HG03520 (cell line): ENCODE measurements at regions not wholly inside any gene's neighbourhood (a gene's known extent, or its start where the extent isn't known, plus 50 kb on each side); places are given as distances from the start of the nearest gene placed in this dataset.
"Not testable (repeated sequence)": the region's sequence is repeated elsewhere in the genome, so short reads cannot be mapped to it uniquely, and the experiment has no call there.

Experiments used
- ATAC-seq: cut with Tn5 transposase; IDR thresholded peaks from one replicate; pipeline ENCODE4 v1.9.1; 2021; ENCODE audit warnings: mild to moderate bottlenecking, moderate library complexity; ENCODE audit not compliant: unreplicated experiment

DNA sequence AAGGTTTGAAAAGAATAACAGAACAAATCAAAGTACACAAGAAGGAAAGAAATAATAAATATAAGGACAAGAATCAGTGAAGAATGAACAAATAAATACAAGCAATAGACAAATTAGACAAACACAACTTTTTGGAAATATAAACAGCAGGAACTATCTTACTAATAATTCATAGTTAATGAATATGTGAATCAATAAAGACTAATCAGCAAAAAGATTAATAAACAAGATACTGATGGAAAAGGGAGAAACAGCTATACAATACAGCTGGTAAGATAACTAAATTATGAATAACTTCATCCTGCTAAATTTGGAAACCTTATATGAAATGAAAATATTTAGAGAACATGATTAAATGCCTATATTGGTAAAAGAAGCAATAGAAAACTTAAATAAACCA, 193.6 kb upstream of the SPRED2 start:
- ATAC-seq = no peak

DNA sequence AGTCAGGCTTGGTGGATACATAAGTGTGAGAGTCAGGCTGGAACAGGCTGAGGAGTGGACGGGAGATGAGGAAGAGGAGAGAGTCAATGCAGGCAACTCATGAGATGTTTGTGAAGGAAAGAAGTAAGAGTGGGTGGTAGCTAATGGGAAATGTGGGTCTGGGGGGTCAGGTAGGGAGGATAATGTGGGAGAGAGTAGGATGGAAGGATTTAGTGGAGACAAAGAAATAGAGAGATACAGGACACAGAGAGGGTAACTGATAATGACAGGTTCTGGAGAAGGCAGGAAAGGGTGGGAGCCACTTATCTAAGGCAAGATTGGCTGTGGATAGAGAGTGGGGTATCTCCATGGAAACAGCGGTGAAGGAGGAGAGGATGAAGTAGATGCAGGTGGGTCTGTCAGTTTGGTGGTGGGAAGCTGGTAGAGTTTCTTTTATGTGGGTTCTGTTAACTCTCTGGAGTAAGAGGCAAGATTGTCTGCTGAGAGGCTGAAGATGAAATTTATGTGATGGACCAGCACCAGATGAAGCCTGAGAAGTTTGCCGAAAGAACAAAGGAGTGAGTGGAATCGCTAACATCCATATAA, 190.6 kb upstream of the SPRED2 start:
- no peak for ATAC-seq

DNA sequence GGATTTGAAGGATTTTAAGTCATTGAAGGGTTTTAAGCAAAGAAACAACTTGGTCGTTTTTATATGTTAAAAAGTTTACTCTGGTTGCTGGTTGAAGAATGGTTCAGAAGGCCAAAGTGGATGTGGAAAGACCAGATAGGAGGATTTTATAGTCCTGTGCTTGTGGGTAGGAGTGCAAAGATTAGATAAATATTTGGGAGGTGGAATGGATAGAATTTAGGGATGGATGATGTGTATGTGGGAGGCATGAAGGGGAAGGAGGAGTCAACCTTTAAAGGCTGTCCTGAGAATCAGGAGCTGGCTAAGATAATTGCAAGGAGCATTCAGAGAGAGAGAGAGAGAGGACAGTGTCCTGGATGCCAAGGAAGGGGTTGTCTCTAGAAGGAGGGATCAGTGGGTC, 190.1 kb upstream of the SPRED2 start:
- no peak for ATAC-seq

DNA sequence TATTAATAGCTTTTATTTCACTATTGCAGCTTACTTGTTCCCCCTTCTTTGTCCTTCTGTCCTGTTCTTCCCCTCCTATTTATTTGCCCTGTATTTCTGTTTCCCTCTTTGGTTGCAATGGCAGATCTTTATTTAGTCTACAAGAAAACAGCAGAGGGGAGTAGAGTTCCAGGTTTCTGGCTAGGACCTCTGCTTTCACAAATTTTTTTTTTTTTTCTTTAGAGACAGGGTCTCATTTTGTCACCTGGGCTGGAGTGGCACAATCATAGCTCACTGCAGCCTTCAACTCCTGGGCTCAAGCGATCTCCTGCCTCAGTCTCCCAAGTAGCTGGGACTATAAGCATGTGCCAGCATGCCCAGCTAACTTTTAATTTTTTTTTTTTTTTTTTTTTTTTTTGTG, 188.1 kb upstream of the SPRED2 start:
- ATAC-seq = no peak

DNA sequence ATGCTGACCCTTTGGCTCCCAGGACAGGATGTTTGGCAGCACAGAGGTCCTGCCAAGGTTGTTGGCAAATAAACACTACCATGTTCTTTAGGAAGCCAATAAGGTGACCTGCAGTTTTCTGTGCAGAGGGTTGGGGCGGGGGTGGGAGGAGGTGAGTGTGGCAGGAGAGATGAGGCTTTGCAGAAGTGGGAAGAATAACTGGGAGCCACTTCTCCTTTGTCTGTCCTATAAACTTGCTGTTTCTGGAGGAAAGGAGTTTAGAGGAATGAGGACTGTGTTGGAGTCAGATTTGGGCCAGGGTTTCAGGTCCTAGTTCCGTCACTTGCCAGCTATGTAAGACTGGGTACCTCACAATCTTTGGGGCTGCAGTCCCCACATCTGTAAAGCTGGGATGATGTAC, 187.6 kb upstream of the SPRED2 start:
- no peak for ATAC-seq

DNA sequence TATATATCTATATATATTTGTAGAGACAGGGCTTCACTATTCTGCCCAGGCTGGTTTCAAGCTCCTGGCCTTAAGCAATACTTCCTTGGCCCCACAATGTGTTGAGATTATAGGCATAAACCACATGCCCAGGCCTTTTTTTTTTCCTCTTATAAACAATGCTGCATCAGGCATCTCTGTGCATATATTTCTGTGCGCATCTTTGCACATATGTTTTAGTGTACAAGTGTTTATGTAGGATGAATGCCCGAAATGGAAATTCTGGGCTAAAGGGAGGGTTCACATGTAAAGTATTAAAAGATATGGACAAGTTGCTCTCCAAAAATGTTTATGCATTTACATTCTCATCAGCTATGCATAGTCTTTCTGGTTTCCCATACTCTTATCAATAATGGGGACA, 183.2 kb upstream of the SPRED2 start:
- no peak for ATAC-seq

DNA sequence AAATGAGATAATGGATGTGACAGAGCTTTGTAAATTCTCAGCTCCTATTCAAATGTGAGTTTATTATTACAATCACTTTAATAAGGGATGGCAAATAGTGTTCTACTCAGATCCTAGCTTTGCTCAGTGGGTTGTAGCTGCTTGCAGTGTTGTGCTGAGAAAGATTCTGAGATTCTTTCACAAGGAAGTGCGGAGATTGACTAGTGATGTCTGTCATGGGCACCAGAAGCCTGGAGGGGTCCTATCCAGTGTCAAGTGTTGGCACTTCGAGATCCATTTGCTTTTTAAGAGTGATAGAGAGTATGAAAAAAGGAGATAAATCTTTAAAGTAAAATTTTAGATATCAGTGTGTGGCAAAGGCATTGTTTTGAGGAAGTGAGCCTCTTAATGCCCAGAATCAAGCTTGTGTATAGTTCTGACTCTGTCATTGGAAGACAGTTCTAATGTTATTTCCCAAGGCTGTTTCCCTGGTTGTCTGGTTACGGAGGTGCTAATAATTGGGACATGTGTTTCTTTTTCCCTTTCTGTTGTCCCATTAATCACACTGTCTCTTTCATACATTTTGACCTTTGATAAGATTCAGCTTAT, 181.7 kb upstream of the SPRED2 start:
- ATAC-seq = no peak

DNA sequence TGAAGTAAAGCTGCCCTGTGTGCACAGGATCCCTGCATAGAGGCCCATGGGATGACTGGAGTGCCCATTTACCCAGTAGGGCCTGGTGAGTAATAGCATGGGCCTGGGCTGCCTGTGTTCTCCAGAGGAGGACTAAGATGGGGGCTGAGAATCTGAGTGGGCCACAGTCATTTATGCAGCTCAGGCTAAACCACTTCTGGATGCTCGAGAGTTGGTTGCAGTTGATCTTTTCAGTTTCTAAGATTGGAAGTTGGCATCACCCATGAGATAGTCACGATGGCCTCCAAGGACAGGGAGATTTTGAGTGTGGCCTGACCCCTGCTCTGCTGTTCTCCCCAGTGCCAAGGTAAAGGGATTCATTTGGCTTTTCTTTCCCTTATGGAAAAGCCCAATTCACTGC, 179.1 kb upstream of the SPRED2 start:
- no peak for ATAC-seq

DNA sequence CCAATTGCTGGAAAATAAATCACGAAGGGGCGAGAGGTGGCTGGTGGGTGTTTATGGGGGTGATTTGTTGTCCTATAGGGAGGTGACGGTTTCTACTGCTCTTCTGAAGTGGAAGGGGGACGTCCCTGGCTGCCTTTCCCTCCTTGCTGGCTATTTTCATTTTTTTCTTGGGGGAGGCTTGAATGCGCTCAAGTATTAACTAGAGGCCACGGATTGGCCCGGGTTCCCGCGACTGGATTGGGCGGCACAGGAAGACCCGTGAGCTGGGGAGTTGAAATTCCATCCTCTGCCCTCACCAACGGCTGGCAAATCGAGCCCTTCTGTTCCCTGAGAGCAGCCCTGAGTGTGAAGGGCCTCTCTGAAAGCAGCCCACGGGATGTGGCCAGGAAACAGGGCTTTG, 176.5 kb upstream of the SPRED2 start:
- ATAC-seq = no peak

DNA sequence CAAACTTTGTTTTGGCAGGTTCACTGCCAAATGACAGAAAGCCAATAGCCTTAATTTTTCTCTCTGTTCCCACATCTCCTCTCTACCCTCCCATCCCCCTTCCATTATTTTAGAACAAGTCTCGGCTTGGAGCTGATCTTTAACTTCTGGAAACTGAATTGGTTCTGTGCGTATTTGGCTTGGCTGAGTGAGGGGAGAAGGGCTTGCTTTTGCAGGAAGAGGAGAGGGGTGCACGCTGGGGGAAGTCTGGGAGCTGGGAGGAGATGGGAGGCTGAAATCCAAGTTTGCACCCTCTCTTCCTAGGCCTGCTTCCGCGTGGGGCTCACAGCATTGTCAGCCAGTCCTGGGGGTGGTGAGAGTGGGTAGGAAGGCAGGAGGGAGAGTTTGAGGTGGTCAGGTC, 176.1 kb upstream of the SPRED2 start:
- ATAC-seq = no peak

DNA sequence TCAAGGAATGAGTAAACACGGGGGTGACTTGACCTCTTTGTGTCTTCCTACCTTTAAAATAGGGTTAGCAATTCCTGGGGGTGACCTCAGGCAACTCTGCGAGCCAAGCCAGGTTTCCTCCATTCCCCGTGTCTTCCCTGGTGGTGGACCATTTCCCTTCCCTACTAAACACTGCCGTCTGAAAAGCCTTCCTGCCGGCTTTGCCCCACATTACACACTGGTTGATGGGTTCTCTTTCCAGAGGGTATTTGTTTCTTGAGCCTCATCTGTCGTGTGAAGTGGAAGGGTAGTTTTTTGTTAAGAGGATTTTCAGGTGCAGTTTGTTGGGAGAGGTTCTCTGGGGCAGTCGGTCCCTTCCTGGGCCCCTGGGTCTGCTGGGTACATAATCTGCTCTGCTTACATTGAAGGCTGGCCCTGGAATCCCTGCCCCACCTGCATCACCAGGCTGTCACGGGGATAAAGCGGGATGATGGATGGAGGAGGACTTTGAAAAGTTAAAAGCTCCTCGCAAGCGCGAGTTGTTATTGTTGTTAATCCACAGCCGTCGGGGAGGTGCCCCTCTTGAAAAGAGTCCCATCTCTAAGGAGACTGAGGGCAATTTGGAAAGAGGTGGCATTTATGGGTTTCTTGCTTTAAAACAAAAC, 175.4 kb upstream of the SPRED2 start:
- no peak for ATAC-seq

DNA sequence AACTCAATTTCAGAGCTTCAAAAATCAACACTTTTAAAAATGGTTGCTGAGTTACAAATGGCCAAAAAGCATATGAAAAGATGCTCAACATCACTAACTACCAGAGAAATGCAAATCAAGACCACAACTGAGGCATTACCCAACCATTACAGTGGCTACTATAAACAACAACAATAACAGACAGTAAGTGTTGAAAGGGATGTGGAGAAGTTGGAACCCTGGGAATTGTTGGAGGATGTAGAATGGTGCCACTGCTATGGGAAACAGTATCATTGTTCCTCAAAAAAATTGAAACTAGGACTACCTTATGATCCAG, 173.3 kb upstream of the SPRED2 start:
- ATAC-seq = peak; percentile 42

DNA sequence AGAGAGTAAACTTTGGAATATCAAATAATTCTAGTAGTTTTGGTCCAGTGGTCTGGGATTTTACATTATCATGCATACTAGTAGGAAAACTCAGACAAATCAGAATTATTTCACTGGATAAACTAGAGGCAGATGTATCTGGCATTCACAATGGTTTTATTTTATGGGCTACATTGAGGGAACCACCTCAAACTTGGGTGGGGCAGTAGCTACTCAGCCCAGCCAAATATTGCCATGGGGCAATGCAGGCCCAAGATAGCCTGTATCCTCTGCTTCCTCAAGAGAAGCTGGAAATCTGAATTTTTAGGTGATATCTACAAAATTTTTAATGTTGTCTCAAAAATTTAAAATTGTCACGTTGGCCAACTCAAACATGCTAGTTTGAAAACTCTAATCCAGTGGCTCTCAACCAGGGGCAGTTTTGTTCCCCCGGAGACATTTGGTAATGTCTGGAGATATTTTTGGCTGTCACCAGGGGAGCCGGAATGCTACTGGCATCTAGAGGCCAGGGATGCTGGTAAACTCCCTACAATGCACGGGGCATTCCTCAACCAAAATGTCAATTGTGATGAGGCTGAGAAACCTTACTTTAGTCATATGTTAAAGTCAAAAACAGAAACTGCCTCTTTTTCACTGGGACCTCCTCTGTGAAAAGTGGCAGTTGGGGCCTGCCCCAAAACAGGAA, 172.8 kb upstream of the SPRED2 start:
- ATAC-seq = no peak

DNA sequence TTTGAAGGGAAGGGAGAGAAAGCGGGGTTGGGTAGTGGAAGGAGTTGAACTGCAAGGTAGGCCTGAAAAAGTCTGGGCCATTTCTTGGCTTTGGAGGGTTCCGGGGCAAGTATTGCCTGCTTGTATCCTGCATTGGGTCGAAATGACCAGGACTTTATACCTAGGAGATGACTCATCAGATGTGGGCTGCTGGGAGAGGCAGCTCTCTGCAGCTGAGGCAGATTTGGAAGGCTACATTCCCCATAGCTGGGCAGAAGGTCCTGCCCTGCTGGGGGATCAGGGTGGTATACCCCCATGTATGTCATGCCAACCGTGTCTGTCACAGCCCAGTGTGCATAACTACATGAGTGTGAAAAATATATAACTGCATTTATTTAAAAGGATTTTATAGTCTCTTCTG, 171.8 kb upstream of the SPRED2 start:
- ATAC-seq = no peak

DNA sequence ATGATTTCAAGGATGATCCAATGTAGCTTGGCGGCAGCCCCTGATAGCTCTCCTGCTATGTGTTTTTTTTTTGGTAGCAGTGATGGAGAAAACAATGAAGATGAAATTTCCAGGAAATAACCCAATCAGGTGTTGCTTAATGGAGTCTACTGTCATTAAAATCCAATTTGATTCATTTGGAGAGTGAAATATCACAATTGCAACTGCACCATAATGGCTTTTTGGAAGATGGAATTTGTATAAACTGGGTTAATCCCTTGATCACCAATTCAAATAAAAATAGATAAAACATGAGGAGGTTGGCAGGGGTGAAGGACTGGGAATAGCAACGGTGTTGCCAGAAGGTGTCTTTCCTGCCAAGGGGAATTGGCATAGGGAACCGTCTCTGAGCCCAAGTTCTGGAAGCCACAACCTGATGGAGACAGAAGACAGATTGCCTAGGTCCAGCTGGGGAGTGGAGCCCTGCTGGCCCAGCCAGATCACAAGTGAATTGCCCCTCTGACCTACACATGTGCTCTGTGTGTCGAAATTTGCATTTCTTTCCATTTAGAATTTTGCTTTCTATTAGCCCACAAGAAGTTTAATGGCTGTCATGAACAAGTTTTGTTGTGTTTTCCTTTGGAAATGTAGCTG, 170.3 kb upstream of the SPRED2 start:
- ATAC-seq = no peak

DNA sequence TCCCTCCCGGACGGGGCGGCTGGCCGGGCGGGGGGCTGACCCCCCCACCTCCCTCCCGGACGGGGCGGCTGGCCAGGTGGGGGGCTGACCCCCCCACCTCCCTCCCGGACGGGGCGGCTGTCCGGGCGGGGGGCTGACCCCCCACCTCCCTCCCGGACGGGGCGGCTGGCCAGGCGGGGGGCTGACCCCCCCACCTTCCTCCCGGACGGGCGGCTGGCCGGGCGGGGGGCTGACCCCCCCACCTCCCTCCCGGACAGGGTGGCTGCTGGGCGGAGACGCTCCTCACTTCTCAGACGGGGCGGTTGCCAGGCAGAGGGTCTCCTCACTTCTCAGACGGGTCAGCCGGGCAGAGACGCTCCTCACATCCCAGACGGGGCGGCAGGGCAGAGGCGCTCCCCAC, 168.5 kb upstream of the SPRED2 start:
- not testable (repeated sequence) for ATAC-seq

DNA sequence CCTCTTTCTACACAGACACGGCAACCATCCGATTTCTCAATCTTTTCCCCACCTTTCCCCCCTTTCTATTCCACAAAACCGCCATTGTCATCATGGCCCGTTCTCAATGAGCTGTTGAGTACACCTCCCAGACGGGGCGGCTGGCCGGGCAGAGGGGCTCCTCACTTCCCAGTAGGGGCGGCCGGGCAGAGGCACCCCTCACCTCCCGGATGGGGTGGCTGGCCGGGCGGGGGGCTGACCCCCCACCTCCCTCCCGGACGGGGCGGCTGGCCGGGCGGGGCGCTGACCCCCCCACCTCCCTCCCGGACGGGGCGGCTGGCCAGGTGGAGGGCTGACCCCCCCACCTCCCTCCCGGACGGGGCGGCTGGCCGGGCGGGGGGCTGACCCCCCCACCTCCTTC, 168.0 kb upstream of the SPRED2 start:
- not testable (repeated sequence) for ATAC-seq

DNA sequence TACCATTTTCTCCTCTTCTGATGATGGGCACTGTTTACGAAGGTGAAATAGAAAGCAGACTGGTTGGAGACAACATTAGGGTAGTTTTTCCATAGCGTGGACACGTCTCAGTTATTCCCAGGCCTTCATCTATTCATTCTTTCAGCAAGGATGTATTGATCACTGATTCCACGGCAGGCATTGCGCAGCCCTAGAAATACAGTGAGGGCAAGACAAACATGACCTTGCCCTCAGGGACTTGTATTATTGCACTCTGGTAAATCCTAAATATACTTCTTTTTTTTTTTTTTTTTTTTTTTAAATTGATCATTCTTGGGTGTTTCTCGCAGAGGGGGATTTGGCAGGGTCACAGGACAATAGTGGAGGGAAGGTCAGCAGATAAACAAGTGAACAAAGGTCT, 167.3 kb upstream of the SPRED2 start:
- no peak for ATAC-seq

DNA sequence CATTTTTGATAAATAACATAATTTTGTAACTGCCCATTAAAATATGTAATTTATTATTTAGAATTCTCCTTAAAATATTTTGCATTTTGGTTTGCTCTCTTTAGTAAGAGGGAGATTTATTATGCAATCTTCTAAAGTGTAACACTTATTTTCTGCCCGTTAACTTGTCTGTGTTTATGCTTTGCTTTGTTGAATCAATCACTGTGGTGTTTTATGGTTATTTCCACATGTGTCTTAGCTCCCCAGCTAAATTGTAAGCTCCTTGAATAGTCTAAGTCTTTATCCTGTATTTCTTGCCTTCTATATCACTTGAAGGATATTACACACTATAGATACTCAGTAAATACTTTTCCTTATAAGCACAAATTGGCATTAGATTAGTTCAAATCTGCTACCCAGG, 166.6 kb upstream of the SPRED2 start:
- no peak for ATAC-seq

DNA sequence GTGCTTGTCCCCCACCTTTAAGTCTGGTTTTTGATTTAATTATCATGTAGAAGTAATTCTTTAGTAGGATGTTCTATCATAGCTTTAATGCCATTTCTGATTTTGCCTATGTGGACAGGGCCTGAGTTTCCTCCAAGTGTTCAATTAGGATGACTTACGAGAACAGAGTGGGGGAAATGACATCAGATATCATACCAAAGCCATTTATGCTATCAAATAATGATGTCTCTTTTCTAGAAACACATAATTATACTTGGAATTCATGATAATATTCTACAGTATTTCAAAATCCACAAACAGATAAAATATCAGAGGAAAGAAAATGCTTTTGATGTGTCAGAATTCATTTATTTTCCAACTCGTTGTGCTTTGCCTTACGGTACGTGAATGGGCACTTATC, 165.9 kb upstream of the SPRED2 start:
- ATAC-seq = no peak

DNA sequence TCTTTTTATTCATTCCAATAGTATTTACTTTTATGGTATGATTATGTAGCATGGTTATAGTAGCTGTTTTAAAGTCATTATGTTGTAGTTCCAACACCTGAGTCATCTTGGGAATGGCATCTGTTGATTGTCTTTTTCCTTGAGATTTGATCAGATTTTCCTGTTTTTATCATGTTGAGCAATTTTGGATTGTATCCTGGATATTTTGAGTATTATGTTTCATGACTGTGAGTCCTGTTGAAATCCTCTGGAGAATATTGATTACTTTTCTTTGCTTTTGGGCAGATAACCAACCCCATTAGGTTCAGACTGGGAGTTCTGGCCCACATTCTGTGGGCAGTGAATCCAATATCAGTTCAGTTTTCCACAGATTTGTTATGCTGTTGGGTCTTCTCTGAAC, 163.2 kb upstream of the SPRED2 start:
- ATAC-seq = no peak

DNA sequence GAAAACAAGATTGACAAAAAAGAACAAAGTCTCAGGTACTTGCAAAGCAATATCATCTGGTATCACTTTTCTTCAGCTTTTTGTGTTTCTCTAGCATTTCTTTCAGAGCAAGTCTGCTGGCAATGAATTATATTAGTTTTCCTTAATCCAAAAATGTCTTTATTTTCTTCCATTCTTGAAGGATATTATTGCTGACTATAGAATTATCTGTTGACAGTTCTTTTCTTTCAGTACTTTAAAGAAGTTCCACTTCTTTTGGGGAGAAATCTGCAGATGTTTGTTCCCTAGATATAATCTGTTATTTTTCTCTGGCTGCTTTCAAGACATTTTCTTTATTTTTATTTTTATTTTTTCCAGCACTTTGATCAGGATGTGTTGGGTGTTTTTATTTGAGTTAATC, 161.8 kb upstream of the SPRED2 start:
- ATAC-seq = no peak
